Psoas muscle (tissue), 7 donors: ENCODE measurements at regions not wholly inside any gene's neighbourhood (a gene's known extent, or its start where the extent isn't known, plus 50 kb on each side); places are given as distances from the start of the nearest gene placed in this dataset.

ENCODE experiments used
- ATAC-seq, 4 donors: fragments of 200-7000 bp; cut with Tn5 transposase; one replicate each; pipeline ENCODE4 v1.9.1; 2020; ENCODE audit warnings: moderate library complexity in 3 of 4, mild to moderate bottlenecking in 2 of 4
- DNase-seq, 2 donors: peaks; one replicate each; pipeline ENCODE4 v3.0.0-alpha.2; 2020
- H3K27ac ChIP-seq: fragments of 200-600 bp; one replicate; pipeline ENCODE4 v1.8.0; 2022
- H3K27me3 ChIP-seq, 3 donors: fragments of 200-600 bp in 1 of 3; one replicate each; pipeline versions ENCODE4 v1.6.1 to v1.8.0; 2013 to 2022; ENCODE audit warnings: low read length in 2 of 3, mild to moderate bottlenecking in 2 of 3, moderate library complexity in 1 of 3; ENCODE audit not compliant: insufficient read depth in 3 of 3
- H3K36me3 ChIP-seq, 2 donors: fragments of 200-600 bp in 1 of 2; one replicate each; pipeline versions ENCODE4 v1.6.1 to v1.8.0; 2013 to 2022; ENCODE audit warnings: low read depth in 1 of 2, mild to moderate bottlenecking in 1 of 2, moderate library complexity in 1 of 2; ENCODE audit not compliant: insufficient read depth in 1 of 2
- H3K4me1 ChIP-seq: fragments of 200-600 bp; one replicate; pipeline ENCODE4 v1.8.0; 2022
- H3K4me3 ChIP-seq: fragments of 200-600 bp; one replicate; pipeline ENCODE4 v1.8.0; 2022; ENCODE audit warnings: mild to moderate bottlenecking
- H3K9me3 ChIP-seq: fragments of 200-600 bp; one replicate; pipeline ENCODE4 v1.8.0; 2022
- WGBS, 3 donors: extraction: QIAGEN DNeasy Blood & Tissue Kit; methylation state at CpG; one replicate each; pipeline versions ENCODE4 v1.1.6 to v1.1.7; 2013; 5-methylcytosine and 5-hydroxymethylcytosine counted together
- intact Hi-C, 2 donors: fragments of 100-400 bp; cut with DNase I; formaldehyde crosslinking; loops; one replicate each; pipeline versions ENCODE4 v1.11.0 to v1.14.2; 2022
- TF ChIP-seq, protein P1 (sequence below): fragments of 200-600 bp; IDR thresholded peaks from one replicate; pipeline ENCODE4 v1.8.0; 2022; ENCODE audit warnings: antibody characterized with exemption
- donor health status: healthy with polysubstance abuse.
- donor health status: DM: no; HTN: no; CAD: no; lungs with moderate emphysema.
- donor health status: Bipolar disorder and iron deficiency.
- donor health status: healthy.
- donor health status: DM: yes; HTN: yes; CAD: no.
- donor health status: DM: no; HTN: no; CAD: no.
- donor health status: DM: yes; HTN: yes; CAD: no.

DNA sequence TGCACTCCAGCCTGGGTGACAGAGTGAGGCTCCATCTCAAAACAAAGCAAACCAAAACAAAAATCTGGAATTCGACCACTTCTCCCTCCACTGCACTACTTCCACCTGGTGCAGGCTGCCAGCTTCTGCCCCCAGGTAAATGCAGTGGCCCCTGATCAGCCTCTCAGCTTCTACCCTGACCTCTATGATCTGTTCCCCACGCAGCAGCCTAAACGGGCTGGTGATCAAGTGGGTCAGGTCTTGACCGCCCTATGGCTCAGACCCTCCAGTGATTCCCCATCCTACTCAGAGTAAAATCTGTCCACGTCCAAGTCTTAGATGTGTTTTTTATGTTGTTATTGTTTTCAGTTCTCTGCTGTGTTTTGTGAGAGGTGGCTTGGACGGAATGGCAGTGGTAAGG lies 163.9 kb downstream of the KCTD15 start:
- WGBS, 3 donors = 52 to 60% (median 58%) methylated on average over 6 of the region's 6 CpGs

DNA sequence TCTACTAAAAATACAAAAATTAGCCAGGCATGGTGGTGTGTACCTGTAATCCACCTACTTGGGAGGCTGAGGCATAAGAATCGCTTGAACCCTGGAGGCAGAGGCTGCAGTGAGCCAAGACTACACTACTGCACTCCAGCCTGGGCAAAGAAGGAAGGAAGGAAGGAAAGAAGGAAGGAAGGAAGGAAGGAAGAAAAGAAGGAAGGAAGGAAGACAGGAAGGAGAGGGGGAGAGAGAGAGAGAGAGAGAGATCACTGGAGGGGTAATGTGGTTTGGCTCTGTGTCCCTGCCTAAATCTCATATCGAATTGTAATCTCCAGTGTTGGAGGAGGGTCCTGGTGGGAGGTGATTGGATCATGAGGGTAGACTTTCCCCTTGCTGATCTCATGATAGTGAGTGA lies 165.5 kb downstream of the KCTD15 start:
- 78 to 95% (median 79%) methylated on average over 2 of the region's 2 CpGs for WGBS, 3 donors
- TF ChIP-seq, protein P1, sequence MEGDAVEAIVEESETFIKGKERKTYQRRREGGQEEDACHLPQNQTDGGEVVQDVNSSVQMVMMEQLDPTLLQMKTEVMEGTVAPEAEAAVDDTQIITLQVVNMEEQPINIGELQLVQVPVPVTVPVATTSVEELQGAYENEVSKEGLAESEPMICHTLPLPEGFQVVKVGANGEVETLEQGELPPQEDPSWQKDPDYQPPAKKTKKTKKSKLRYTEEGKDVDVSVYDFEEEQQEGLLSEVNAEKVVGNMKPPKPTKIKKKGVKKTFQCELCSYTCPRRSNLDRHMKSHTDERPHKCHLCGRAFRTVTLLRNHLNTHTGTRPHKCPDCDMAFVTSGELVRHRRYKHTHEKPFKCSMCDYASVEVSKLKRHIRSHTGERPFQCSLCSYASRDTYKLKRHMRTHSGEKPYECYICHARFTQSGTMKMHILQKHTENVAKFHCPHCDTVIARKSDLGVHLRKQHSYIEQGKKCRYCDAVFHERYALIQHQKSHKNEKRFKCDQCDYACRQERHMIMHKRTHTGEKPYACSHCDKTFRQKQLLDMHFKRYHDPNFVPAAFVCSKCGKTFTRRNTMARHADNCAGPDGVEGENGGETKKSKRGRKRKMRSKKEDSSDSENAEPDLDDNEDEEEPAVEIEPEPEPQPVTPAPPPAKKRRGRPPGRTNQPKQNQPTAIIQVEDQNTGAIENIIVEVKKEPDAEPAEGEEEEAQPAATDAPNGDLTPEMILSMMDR = no peak

More for the DNA sequence above, 163.9 kb downstream of the KCTD15 start:
- Histone ChIP-seq H3K27me3 (peaks cover 0 to 5% (median 0%) of the 10 kb centered on the region in 3 donors), H3K4me3 (no peak overlapping the region), H3K9me3 (no peaks in the 10 kb centered on the region), H3K36me3 (no peaks in the 10 kb centered on the region), H3K4me1 (no peaks in the 10 kb centered on the region), H3K27ac (no peak overlapping the region)
- DNase-seq = no peak
- intact Hi-C loops = no loop called here
- TF ChIP-seq, protein P1 = no peak
- no peak for ATAC-seq

DNA sequence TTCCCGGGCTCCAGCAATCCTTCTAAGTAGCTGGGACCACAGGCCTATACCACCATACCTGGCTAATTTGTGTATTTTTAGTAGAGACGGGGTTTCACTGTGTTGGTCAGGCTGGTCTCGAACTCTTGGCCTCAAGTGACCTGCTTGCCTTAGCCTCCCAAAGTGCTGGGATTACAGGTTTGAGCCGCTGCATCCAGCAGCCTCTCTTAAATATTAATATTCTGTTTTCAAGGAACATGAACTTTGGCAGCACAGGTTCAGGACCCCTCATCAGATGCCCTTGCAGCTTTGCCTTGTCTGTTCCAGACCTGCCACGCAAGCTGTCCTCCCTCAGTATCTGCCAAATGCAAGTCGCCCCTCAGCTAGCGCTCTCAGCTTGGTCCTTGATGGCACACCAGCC lies 166.8 kb downstream of the KCTD15 start:
- TF ChIP-seq, protein P1 = no peak
- ATAC-seq (no peak), DNase-seq (no peak)
- intact Hi-C loops = no loop called here
- H3K36me3 ChIP-seq = no peaks in the 10 kb centered on the region
- peaks cover 4% of the 10 kb centered on the region for H3K9me3 ChIP-seq
- H3K4me1 ChIP-seq = no peaks in the 10 kb centered on the region
- no peak overlapping the region for H3K27ac ChIP-seq
- peaks cover 0 to 5% (median 0%) of the 10 kb centered on the region in 3 donors for H3K27me3 ChIP-seq
- WGBS, 3 donors = 88 to 89% (median 88%) methylated on average over 7 of the region's 7 CpGs
- H3K4me3 ChIP-seq = no peak overlapping the region

More for the DNA sequence above, 165.5 kb downstream of the KCTD15 start:
- intact Hi-C loops = no loop called here
- DNase-seq (no peak), ATAC-seq (no peak)
- no peak overlapping the region for H3K4me3 ChIP-seq
- H3K4me1 ChIP-seq = no peaks in the 10 kb centered on the region
- no peaks in the 10 kb centered on the region for H3K36me3 ChIP-seq
- no peaks in the 10 kb centered on the region for H3K9me3 ChIP-seq
- peaks cover 0 to 5% (median 0%) of the 10 kb centered on the region in 3 donors for H3K27me3 ChIP-seq
- H3K27ac ChIP-seq = no peak overlapping the region

DNA sequence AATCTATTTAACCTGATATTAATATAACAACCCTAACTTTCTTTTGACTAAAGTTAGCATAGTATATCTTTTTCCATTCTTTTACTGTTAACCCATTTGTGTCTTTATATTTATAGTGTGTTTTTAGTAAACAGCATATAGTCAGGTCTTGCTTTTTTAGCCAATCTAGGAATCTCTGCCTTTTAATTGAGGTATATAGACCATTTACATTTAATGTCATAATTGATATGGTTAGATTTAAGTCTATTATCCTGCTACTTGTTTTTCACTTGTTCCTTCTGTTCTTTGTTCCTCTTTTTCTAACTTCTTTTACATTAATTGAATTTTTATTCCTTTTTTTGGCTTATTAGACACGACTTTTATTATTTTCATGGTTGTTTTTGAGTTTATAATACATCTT lies 174.4 kb downstream of the KCTD15 start:
- Histone ChIP-seq H3K27me3 (peaks cover 0 to 3% (median 0%) of the 10 kb centered on the region in 3 donors), H3K4me3 (no peak overlapping the region), H3K4me1 (no peaks in the 10 kb centered on the region), H3K9me3 (peaks cover 10% of the 10 kb centered on the region), H3K27ac (no peak overlapping the region), H3K36me3 (no peaks in the 10 kb centered on the region)
- intact Hi-C loops = no loop called here
- DNase-seq (no peak), ATAC-seq (no peak)
- TF ChIP-seq, protein P1 = no peak
- 45 to 57% (median 49%) methylated on average over 1 of the region's 1 CpG for whole genome bisulfite sequencing, 3 donors
